ENCODE measurements at regions not wholly inside any gene's neighbourhood (a gene's known extent, or its start where the extent isn't known, plus 50 kb on each side); places are given as distances from the start of the nearest gene placed in this dataset.

DNA sequence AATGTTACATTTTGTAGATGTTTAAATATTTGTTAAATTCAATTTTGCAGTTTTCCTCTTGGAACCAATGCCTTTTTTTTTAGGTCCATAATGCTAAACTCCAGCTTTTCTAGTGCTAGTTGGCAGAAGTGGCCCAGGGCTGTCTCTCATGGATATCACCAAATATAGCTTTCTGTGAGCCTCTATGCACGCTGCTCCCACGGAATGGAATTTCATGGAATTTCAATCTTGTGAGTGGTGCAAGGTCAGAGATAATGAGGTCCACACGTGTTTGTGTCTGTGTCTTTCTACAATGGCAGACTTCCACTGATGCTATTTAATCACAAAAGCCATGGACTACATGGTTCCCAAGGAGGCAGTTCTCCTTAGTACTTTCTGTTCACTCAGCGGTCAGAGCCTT is 191.5 kb upstream of the PARD3B start:
- Histone ChIP-seq H3K9ac (ENCODE audit: low read depth in 1 of 3, low read length in 3 of 3) (no peak overlapping the region), H3K27ac (ENCODE audit: low read depth, low read length) (no peak overlapping the region), H3K4me3 (ENCODE audit: low read length in 3 of 3) (no peak overlapping the region), H3K4me1 (ENCODE audit: control insufficient read depth in 3 of 3, insufficient read depth in 3 of 3, low read length in 3 of 3) (no peaks in the 10 kb centered on the region), H3K27me3 (ENCODE audit: control insufficient read depth in 3 of 3, insufficient read depth in 3 of 3, low read length in 3 of 3) (no peaks in the 10 kb centered on the region), H3K9me3 (ENCODE audit: control insufficient read depth in 3 of 3, low read length in 3 of 3) (no peaks in the 10 kb centered on the region), H3K36me3 (ENCODE audit: control insufficient read depth in 3 of 3, insufficient read depth in 3 of 3, low read length in 3 of 3) (no peaks in the 10 kb centered on the region)

- Histone ChIP-seq H3K4me1 (ENCODE audit: control insufficient read depth in 3 of 3, insufficient read depth in 3 of 3, low read length in 3 of 3) (no peaks in the 10 kb centered on the region), H3K36me3 (ENCODE audit: control insufficient read depth in 3 of 3, insufficient read depth in 3 of 3, low read length in 3 of 3) (no peaks in the 10 kb centered on the region), H3K9ac (ENCODE audit: low read depth in 1 of 3, low read length in 3 of 3) (no peak overlapping the region), H3K4me3 (ENCODE audit: low read length in 3 of 3) (no peak overlapping the region), H3K9me3 (ENCODE audit: control insufficient read depth in 3 of 3, low read length in 3 of 3) (no peaks in the 10 kb centered on the region), H3K27ac (ENCODE audit: low read depth, low read length) (no peak overlapping the region), H3K27me3 (ENCODE audit: control insufficient read depth in 3 of 3, insufficient read depth in 3 of 3, low read length in 3 of 3) (no peaks in the 10 kb centered on the region)
Measured at GRCh38 chr2:204354442-204354856, 190.8 kb upstream of the PARD3B start.

DNA sequence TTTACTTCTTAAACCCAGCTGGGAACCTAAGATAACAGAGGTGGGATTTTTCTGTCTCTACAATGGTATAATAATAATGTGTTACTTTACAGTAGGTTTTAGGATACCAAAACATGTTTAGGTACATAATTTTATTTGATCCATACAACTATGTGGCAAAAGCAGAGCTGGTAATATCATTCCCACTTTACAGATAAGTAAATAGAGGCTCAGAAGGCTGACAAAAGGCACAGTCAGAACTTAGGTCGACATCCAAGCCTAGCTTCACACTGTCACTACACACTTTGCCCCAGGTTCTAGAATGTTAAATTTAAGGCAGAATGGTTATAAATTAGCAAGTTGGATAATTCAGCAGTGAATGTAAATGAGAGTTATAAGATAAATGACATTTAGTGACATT is 189.6 kb upstream of the PARD3B start:
- Histone ChIP-seq H3K36me3 (ENCODE audit: control insufficient read depth in 3 of 3, insufficient read depth in 3 of 3, low read length in 3 of 3) (no peaks in the 10 kb centered on the region), H3K9ac (ENCODE audit: low read depth in 1 of 3, low read length in 3 of 3) (no peak overlapping the region), H3K4me3 (ENCODE audit: low read length in 3 of 3) (no peak overlapping the region), H3K27me3 (ENCODE audit: control insufficient read depth in 3 of 3, insufficient read depth in 3 of 3, low read length in 3 of 3) (no peaks in the 10 kb centered on the region), H3K27ac (ENCODE audit: low read depth, low read length) (no peak overlapping the region), H3K9me3 (ENCODE audit: control insufficient read depth in 3 of 3, low read length in 3 of 3) (no peaks in the 10 kb centered on the region), H3K4me1 (ENCODE audit: control insufficient read depth in 3 of 3, insufficient read depth in 3 of 3, low read length in 3 of 3) (no peaks in the 10 kb centered on the region)

- Histone ChIP-seq H3K4me3 (ENCODE audit: low read length in 3 of 3) (no peak overlapping the region), H3K4me1 (ENCODE audit: control insufficient read depth in 3 of 3, insufficient read depth in 3 of 3, low read length in 3 of 3) (no peaks in the 10 kb centered on the region), H3K27me3 (ENCODE audit: control insufficient read depth in 3 of 3, insufficient read depth in 3 of 3, low read length in 3 of 3) (no peaks in the 10 kb centered on the region), H3K9ac (ENCODE audit: low read depth in 1 of 3, low read length in 3 of 3) (no peak overlapping the region), H3K36me3 (ENCODE audit: control insufficient read depth in 3 of 3, insufficient read depth in 3 of 3, low read length in 3 of 3) (no peaks in the 10 kb centered on the region), H3K9me3 (ENCODE audit: control insufficient read depth in 3 of 3, low read length in 3 of 3) (no peaks in the 10 kb centered on the region), H3K27ac (ENCODE audit: low read depth, low read length) (no peak overlapping the region)
Measured at GRCh38 chr2:204356151-204356641, 189.1 kb upstream of the PARD3B start.

GRCh38 chr2:204357286-204357685 is 188.0 kb upstream of the PARD3B start:
- H3K9me3 ChIP-seq (ENCODE audit: control insufficient read depth in 3 of 3, low read length in 3 of 3) = no peaks in the 10 kb centered on the region

DNA sequence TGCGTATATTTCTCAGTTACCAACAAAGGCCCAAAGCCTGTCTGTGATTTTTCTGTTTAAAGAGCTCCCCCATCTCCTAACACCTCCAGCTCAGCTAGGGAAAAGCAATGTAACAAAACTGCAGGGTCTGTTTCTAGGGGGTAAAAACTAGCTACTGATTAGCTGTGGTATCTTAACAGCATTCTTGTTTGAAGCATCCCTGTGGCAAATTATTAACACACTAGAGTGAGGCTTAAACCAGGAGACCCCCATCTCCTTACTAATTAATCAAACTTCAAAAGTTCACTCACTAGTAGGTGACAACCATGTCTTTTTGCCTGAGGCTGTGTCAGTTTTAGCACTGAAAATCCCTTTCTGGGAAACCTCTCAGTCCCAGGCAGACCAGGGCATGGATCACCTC is 186.2 kb upstream of the PARD3B start:
- H3K36me3 ChIP-seq (ENCODE audit: control insufficient read depth in 3 of 3, insufficient read depth in 3 of 3, low read length in 3 of 3) = no peaks in the 10 kb centered on the region
- H3K4me3 ChIP-seq (ENCODE audit: low read length in 3 of 3) = no peak overlapping the region
- H3K4me1 ChIP-seq (ENCODE audit: control insufficient read depth in 3 of 3, insufficient read depth in 3 of 3, low read length in 3 of 3) = no peaks in the 10 kb centered on the region
- H3K27ac ChIP-seq (ENCODE audit: low read depth, low read length) = no peak overlapping the region
- no peaks in the 10 kb centered on the region for H3K27me3 ChIP-seq (ENCODE audit: control insufficient read depth in 3 of 3, insufficient read depth in 3 of 3, low read length in 3 of 3)
- no peak overlapping the region for H3K9ac ChIP-seq (ENCODE audit: low read depth in 1 of 3, low read length in 3 of 3)
- no peaks in the 10 kb centered on the region for H3K9me3 ChIP-seq (ENCODE audit: control insufficient read depth in 3 of 3, low read length in 3 of 3)

More at GRCh38 chr2:204357286-204357685, 188.0 kb upstream of the PARD3B start:
- Histone ChIP-seq H3K27ac (ENCODE audit: low read depth, low read length) (no peak overlapping the region), H3K4me3 (ENCODE audit: low read length in 3 of 3) (no peak overlapping the region), H3K9ac (ENCODE audit: low read depth in 1 of 3, low read length in 3 of 3) (no peak overlapping the region), H3K36me3 (ENCODE audit: control insufficient read depth in 3 of 3, insufficient read depth in 3 of 3, low read length in 3 of 3) (no peaks in the 10 kb centered on the region), H3K4me1 (ENCODE audit: control insufficient read depth in 3 of 3, insufficient read depth in 3 of 3, low read length in 3 of 3) (no peaks in the 10 kb centered on the region), H3K27me3 (ENCODE audit: control insufficient read depth in 3 of 3, insufficient read depth in 3 of 3, low read length in 3 of 3) (no peaks in the 10 kb centered on the region)

DNA sequence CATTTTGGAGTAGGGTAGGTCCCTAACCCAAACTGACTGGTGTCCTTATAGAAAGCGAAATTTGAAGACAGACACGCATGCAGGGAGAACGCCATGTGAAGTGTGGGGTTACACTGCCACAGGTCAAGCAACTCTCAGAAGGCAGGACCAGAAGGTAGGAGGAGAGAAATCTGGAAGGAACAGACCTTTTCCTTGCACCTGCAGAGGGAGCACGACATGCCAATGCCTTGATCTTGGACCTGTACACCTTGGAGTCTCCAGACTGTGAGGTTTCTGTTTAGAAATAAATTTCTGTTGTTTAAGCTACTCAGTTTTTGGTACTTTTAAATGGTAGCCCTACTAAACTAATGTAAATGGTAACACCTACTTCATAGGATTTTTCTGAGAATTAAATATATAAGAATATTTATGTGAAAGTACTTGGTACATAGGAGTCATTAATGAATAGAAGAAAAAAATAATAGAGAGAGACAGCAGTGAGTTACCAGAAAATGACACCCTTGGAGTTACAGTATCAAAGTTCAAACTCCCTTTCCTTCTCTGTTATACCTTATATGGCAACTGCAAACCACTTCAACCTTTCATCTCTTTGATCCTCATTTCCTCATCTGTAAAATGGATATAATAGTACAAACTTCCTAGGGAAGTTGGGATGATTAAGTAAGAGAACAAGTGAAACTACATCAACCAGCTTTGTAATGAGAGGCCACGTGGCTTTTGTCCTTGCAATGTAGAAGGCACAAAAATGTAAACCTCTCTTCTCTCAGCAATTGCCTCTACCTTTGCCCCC is 184.9 kb upstream of the PARD3B start:
- H3K36me3 ChIP-seq (ENCODE audit: control insufficient read depth in 3 of 3, insufficient read depth in 3 of 3, low read length in 3 of 3) = no peaks in the 10 kb centered on the region
- no peaks in the 10 kb centered on the region for H3K4me1 ChIP-seq (ENCODE audit: control insufficient read depth in 3 of 3, insufficient read depth in 3 of 3, low read length in 3 of 3)
- H3K27me3 ChIP-seq (ENCODE audit: control insufficient read depth in 3 of 3, insufficient read depth in 3 of 3, low read length in 3 of 3) = no peaks in the 10 kb centered on the region
- no peak overlapping the region for H3K4me3 ChIP-seq (ENCODE audit: low read length in 3 of 3)
- no peak overlapping the region for H3K27ac ChIP-seq (ENCODE audit: low read depth, low read length)
- no peaks in the 10 kb centered on the region for H3K9me3 ChIP-seq (ENCODE audit: control insufficient read depth in 3 of 3, low read length in 3 of 3)
- H3K9ac ChIP-seq (ENCODE audit: low read depth in 1 of 3, low read length in 3 of 3) = no peak overlapping the region

- Histone ChIP-seq H3K9me3 (ENCODE audit: control insufficient read depth in 3 of 3, low read length in 3 of 3) (no peaks in the 10 kb centered on the region), H3K4me3 (ENCODE audit: low read length in 3 of 3) (no peak overlapping the region)
Measured at GRCh38 chr2:204361738-204362137, 183.5 kb upstream of the PARD3B start.

DNA sequence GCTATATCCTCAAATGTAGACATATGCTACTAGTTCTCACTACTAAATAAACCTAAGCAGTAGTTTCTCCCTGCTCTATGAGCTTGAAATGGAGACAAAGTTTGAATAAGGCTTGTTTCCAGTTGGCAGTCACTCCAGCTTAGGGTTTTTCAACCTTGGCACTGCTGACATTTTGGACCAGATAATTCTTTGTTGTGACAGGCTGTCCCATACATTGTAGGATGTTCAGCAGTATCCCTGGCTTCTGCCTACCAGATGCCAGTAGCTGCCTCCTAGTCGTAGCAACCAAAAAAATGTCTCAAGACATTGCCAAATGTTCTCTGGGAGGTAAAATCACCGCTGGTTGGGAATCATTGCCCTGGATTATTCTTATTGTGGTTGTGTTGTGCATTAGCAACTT is 182.7 kb upstream of the PARD3B start:
- H3K36me3 ChIP-seq (ENCODE audit: control insufficient read depth in 3 of 3, insufficient read depth in 3 of 3, low read length in 3 of 3) = no peaks in the 10 kb centered on the region

More at GRCh38 chr2:204361738-204362137, 183.5 kb upstream of the PARD3B start:
- Histone ChIP-seq H3K9ac (ENCODE audit: low read depth in 1 of 3, low read length in 3 of 3) (no peak overlapping the region), H3K36me3 (ENCODE audit: control insufficient read depth in 3 of 3, insufficient read depth in 3 of 3, low read length in 3 of 3) (no peaks in the 10 kb centered on the region), H3K4me1 (ENCODE audit: control insufficient read depth in 3 of 3, insufficient read depth in 3 of 3, low read length in 3 of 3) (no peaks in the 10 kb centered on the region), H3K27ac (ENCODE audit: low read depth, low read length) (no peak overlapping the region), H3K27me3 (ENCODE audit: control insufficient read depth in 3 of 3, insufficient read depth in 3 of 3, low read length in 3 of 3) (no peaks in the 10 kb centered on the region)

DNA sequence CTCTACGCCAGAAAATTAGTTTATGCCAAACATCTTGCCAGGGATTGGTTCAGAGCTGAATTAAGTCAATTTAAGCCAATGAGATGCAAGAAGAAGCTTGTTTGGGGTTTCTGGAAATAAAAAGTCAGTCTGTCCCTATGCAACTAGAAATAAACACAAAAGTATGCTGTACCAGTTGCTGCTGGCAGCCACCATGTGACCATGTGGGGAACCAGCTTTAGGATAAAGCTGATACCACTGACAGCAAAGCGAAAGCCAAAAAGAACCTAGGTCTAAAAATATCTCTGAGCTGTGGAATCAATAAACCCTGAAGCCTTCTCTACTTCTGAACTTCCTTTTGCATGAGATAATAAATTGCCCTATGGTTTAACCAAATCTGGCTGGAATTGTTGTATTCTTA is 181.8 kb upstream of the PARD3B start:
- Histone ChIP-seq H3K27ac (ENCODE audit: low read depth, low read length) (no peak overlapping the region), H3K4me3 (ENCODE audit: low read length in 3 of 3) (no peak overlapping the region), H3K36me3 (ENCODE audit: control insufficient read depth in 3 of 3, insufficient read depth in 3 of 3, low read length in 3 of 3) (no peaks in the 10 kb centered on the region), H3K27me3 (ENCODE audit: control insufficient read depth in 3 of 3, insufficient read depth in 3 of 3, low read length in 3 of 3) (no peaks in the 10 kb centered on the region), H3K9me3 (ENCODE audit: control insufficient read depth in 3 of 3, low read length in 3 of 3) (no peaks in the 10 kb centered on the region), H3K9ac (ENCODE audit: low read depth in 1 of 3, low read length in 3 of 3) (no peak overlapping the region), H3K4me1 (ENCODE audit: control insufficient read depth in 3 of 3, insufficient read depth in 3 of 3, low read length in 3 of 3) (no peaks in the 10 kb centered on the region)

More for the DNA sequence above, 182.7 kb upstream of the PARD3B start:
- no peak overlapping the region for H3K4me3 ChIP-seq (ENCODE audit: low read length in 3 of 3)
- no peaks in the 10 kb centered on the region for H3K9me3 ChIP-seq (ENCODE audit: control insufficient read depth in 3 of 3, low read length in 3 of 3)
- H3K9ac ChIP-seq (ENCODE audit: low read depth in 1 of 3, low read length in 3 of 3) = no peak overlapping the region
- no peaks in the 10 kb centered on the region for H3K27me3 ChIP-seq (ENCODE audit: control insufficient read depth in 3 of 3, insufficient read depth in 3 of 3, low read length in 3 of 3)
- no peaks in the 10 kb centered on the region for H3K4me1 ChIP-seq (ENCODE audit: control insufficient read depth in 3 of 3, insufficient read depth in 3 of 3, low read length in 3 of 3)
- no peak overlapping the region for H3K27ac ChIP-seq (ENCODE audit: low read depth, low read length)

All from skeletal muscle tissue (tissue), 3 donors.